CD4-positive, alpha-beta T cell treated with Interleukin-2 at 100 ng/mL for 4 hours (primary cell): ENCODE measurements at regions not wholly inside any gene's neighbourhood (a gene's known extent, or its start where the extent isn't known, plus 50 kb on each side); places are given as distances from the start of the nearest gene placed in this dataset.

Source experiments
- DNase-seq: peaks from one replicate; pipeline ENCODE4 v3.0.0-alpha.2; 2020; ENCODE audit warnings: low spot score

DNA sequence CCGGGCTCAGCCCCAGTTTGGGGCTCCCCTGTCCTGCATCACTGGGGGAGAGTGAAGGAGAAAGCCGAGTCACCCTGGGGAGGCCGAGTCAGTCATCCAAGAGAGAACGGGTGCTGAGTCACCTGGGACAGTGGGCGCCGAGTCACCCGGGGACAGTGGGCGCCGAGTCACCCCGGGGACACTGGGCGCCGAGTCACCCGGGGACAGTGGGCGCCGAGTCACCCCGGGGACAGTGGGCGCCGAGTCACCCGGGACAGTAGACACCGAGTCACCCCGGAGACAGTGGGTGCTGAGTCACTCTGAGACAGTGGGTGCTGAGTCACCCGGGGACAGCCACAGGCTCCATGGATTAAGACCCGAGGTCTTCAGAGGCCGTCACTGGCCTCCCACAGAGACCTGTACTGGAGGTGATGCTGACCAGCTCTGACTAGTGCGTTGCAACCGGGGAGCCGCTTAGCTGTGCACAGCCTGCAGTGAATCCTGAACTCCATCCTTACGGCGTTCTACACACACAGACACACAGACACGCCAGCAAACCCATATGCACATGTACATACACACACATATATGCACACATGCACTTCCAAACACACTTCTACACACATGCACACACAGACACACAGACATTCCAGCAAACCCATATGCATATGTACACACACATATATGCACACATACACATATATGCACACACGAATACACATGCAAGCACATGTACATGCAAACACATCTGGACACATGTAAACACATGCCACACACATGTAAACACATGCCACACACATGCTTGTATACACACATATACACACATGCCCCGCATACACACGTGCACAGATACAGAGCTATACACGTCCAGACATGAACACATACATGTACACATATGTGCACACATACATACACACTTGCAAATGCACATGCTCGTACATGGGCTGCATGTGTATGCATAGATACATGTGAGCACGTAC lies 64.9 kb upstream of the GALNT9 start:
- DNase-seq: no peak

GRCh38 chr12:132393245-132393795 lies 63.9 kb upstream of the GALNT9 start:
- no peak for DNase-seq

GRCh38 chr12:132392389-132393244 lies 63.2 kb upstream of the GALNT9 start:
- DNase-seq: no peak

GRCh38 chr12:132391326-132392041 lies 62.1 kb upstream of the GALNT9 start:
- DNase-seq: no peak

GRCh38 chr12:132390287-132391076 lies 61.1 kb upstream of the GALNT9 start:
- DNase-seq: no peak

DNA sequence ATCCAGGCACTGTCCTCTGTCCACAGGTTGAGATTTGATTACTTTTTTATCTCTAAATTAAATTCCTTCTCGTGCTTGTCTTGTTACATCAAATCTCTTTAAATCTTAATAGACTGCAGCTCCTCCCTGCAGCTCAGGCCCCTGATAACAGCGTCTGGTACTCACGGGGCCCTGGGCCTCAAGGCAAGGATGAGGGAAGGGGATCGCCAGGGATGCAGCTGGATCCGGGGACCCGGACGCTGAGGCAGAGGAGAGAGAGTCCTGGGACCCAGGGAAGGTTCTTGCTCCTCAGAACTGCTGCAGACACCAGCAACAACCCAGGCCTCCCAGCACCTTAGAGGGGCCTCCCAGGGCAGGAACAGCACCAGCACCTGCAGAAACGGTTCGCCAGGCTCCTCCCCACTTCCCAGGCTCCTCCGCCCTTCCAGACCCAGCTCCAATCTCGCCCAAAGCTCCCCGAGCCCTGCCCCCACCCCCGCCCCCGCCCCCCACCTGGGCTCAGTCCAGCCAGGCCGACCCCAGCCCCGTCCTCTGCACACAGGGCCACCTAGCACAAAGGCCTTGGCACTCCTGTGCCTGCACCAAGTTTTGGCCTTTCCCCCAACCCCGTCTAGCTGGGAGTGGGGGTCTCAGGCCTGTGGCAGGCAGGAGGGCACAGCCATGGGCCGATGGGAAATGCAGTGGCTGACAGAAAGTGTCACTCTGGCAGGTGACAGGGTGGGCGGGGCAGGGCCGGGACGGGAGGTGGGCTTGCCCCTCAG lies 60.3 kb upstream of the GALNT9 start:
- no peak for DNase-seq

GRCh38 chr12:132389026-132389425 lies 59.6 kb upstream of the GALNT9 start:
- DNase-seq: no peak

DNA sequence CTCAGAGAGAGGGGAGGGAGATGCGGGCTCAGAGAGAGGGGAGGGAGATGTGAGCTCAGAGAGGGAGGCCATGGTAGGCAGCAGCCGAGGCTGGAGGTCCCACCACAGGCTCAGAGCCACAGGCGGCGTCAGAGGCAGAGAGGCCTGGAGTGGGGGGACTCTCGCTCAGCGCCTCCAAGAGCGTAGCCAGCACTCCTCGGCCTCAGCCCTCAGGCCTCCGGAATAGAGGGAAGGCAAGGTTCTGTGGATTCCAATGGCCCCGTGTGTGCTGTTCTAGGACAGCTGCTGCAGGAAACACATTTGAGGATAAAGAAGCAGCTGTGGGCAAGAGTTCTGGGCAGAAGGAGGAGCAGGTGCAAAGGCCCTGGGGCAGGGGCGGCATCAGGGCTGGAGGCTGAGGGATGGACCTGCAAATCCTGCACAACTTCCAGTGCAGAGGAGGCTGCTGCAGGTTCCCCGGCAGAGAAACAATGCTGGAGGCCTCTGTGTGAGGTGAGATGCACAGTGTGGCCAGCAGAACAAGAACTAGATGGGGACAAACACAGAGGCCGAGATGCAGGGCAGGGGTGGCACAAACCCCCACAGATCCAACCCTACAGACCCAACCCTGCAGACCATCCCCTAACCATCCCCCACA lies 59.1 kb upstream of the GALNT9 start:
- no peak for DNase-seq

GRCh38 chr12:132386926-132387497 lies 57.6 kb upstream of the GALNT9 start:
- DNase-seq: no peak

DNA sequence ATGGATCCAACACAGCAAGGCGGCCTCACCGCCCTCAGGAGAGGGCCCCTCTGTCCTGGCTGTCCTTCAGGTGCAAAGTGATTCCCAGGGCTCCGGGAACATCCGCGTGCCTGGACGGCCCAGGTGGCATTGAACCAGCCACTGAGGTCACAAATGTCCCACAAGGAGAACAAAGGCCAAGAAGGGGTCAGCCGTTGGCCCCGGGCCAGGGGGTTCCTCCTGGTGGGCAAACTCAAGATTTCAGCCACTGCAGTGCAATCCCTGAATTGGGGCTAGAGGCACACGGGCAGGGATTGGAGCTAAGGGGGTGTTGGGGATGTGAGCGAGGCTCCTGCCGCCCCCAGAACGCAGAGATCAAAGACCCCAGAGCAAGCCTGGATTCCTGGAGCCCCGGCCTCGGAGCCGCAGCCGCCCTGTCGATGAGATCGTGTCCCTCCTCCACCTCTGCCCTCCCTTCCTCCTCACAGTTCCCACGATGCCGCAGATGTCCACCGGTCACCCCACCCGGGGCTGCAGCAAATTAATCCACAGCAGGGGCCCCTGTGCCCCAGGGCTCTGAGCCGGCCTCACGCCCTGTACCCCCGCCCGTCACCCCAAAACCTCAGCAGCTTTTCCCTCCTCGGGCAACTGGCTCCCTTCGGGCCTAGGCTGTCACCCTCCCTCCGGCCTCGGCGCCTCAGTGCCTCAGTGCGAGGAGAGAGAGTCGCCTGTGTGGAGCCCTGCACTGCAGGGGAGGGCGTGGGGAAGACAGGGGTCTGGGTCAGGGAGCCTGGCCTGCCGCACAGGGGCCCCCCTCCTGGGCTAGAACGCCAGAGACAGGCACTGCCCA lies 56.7 kb upstream of the GALNT9 start:
- DNase-seq: no peak

- no peak for DNase-seq
Observed at GRCh38 chr12:132384916-132385774, 55.8 kb upstream of the GALNT9 start.

GRCh38 chr12:132380641-132381040 lies 51.3 kb upstream of the GALNT9 start:
- DNase-seq: no peak

GRCh38 chr12:132379996-132380395 lies 50.6 kb upstream of the GALNT9 start:
- DNase-seq: no peak

DNA sequence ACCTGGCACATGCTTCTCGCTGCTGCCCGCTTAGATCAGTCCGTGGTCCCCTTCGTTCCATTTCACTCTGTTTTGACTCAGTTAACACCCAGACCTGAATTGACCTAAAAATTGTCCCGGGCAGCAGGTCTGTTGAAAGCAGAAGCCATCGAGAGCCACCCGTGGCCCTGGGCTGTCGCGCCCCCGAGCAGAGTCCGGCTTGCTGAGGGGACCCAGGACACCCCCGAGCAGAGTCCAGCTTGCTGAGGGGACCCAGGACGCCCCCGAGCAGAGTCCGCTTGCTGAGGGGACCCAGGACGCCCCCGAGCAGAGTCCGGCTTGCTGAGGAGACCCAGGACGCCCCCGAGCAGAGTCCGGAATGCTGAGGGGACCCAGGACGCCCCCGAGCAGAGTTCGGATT lies 50.2 kb upstream of the GALNT9 start:
- no peak for DNase-seq
